Sigmoid colon (tissue), 4 donors: ENCODE measurements at regions not wholly inside any gene's neighbourhood (a gene's known extent, or its start where the extent isn't known, plus 50 kb on each side); places are given as distances from the start of the nearest gene placed in this dataset.

Experiments
- EP300 ChIP-seq, 4 donors: sonication (generic); formaldehyde crosslinking; IDR thresholded peaks; one replicate each; pipeline ENCODE4 v1.6.1; 2017; ENCODE audit warnings: antibody characterized with exemption in 4 of 4
- POLR2A ChIP-seq, 2 donors: fragments of 450-650 bp; IDR thresholded peaks; one replicate each; pipeline ENCODE4 v1.6.1; 2016; ENCODE audit warnings: antibody characterized with exemption in 2 of 2, mild to moderate bottlenecking in 2 of 2, moderate library complexity in 2 of 2
- POLR2AphosphoS5 ChIP-seq, 4 donors: sonication (generic); formaldehyde crosslinking; IDR thresholded peaks; one replicate each; pipeline ENCODE4 v1.6.1; 2017; ENCODE audit warnings: antibody characterized with exemption in 4 of 4
- TF ChIP-seq, protein P1 (sequence below), 4 experiments: fragments of 450-650 bp in 3 of 4; fragments of 200-600 bp in 1 of 4; IDR thresholded peaks; one replicate each; pipeline ENCODE4 v1.5.1; 2016 to 2019; ENCODE audit warnings: antibody characterized with exemption in 4 of 4, mild to moderate bottlenecking in 3 of 4, moderate library complexity in 2 of 4

DNA sequence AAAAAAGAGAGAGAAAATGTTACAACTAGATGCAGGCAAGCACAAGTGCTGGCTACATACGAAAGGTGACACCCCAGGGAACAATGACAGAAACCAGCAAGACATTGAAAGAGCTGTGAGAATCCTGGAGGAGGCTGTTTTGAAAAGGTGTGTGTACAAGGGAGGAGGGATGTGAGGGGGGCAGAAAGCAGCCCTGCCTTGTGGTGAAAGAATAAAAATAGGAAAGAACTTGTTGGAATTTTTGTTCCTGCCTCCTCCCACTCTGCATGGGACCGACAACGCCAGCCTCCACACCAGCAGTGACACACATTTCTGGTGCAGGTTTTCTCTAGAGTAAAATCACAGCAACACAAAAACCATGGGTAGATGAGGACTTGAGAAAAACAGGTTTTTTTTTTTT is 1258.6 kb downstream of the PCDH9 start:
- TF ChIP-seq POLR2A (IDR thresholded peaks at IDR 0.05) (no peak), POLR2AphosphoS5 (IDR thresholded peaks at IDR 0.05) (no peak), EP300 (IDR thresholded peaks at IDR 0.05) (no peak)
- TF ChIP-seq, protein P1, sequence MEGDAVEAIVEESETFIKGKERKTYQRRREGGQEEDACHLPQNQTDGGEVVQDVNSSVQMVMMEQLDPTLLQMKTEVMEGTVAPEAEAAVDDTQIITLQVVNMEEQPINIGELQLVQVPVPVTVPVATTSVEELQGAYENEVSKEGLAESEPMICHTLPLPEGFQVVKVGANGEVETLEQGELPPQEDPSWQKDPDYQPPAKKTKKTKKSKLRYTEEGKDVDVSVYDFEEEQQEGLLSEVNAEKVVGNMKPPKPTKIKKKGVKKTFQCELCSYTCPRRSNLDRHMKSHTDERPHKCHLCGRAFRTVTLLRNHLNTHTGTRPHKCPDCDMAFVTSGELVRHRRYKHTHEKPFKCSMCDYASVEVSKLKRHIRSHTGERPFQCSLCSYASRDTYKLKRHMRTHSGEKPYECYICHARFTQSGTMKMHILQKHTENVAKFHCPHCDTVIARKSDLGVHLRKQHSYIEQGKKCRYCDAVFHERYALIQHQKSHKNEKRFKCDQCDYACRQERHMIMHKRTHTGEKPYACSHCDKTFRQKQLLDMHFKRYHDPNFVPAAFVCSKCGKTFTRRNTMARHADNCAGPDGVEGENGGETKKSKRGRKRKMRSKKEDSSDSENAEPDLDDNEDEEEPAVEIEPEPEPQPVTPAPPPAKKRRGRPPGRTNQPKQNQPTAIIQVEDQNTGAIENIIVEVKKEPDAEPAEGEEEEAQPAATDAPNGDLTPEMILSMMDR (IDR thresholded peaks at IDR 0.05) = no peak
